ENCODE measurements at regions not wholly inside any gene's neighbourhood (a gene's known extent, or its start where the extent isn't known, plus 50 kb on each side); places are given as distances from the start of the nearest gene placed in this dataset.
A peak's percentile ranks its signal among the peaks of the same experiment; 100 is the strongest.

GRCh38 chr9:129458155-129458661 is 162.7 kb downstream of the C9orf50 start:
- H3K4me1 ChIP-seq = peaks cover 9 to 42% (median 35%) of the 10 kb centered on the region in 12 donors
- peak overlapping the region in 11 of 12 donors; percentile 67 to 100 (median 86) for H3K27ac ChIP-seq
- no peak overlapping the region for H3K4me3 ChIP-seq
- WGBS, 4 donors = 38 to 58% (median 48%) methylated on average over 12 to 14 of the region's 14 CpGs
- no peaks in the 10 kb centered on the region for H3K36me3 ChIP-seq
- TF ChIP-seq CTCF (IDR thresholded peaks at IDR 0.05) (no peak), POLR2A (IDR thresholded peaks at IDR 0.05) (no peak)
- no peaks in the 10 kb centered on the region for H3K9me3 ChIP-seq
- no peaks in the 10 kb centered on the region for H3K27me3 ChIP-seq
- peak in 1 of 4 donors; percentile 2 for ATAC-seq
- DNase-seq = peak in 3 of 5 donors; percentile 49 to 74 (median 54)
- intact Hi-C loops (cut with DNase I) = loop anchor here in 3 of 10 donors (2.0 to 5.0 kb wide), 3 partner anchors 19 to 41 kb away; no protein-coding TSS in a partner anchor

GRCh38 chr9:129457325-129457779 is 163.5 kb downstream of the C9orf50 start:
- intact Hi-C loops (cut with DNase I) = loop anchor here in 2 of 10 donors (5.0 kb wide), 1 partner anchor 40 kb away; no protein-coding TSS in a partner anchor
- WGBS, 4 donors = 95 to 97% (median 97%) methylated on average over 6 of the region's 6 CpGs
- H3K4me3 ChIP-seq = no peak overlapping the region

GRCh38 chr9:129456549-129457324 is 164.2 kb downstream of the C9orf50 start:
- H3K9me3 ChIP-seq = no peaks in the 10 kb centered on the region
- H3K27ac ChIP-seq = no peak overlapping the region
- DNase-seq (no peak), ATAC-seq (no peak)
- H3K27me3 ChIP-seq = no peaks in the 10 kb centered on the region
- H3K4me1 ChIP-seq = peaks cover 9 to 44% (median 39%) of the 10 kb centered on the region in 12 donors
- no peaks in the 10 kb centered on the region for H3K36me3 ChIP-seq
- TF ChIP-seq CTCF (IDR thresholded peaks at IDR 0.05) (no peak), POLR2A (IDR thresholded peaks at IDR 0.05) (no peak)
- intact Hi-C loops (cut with DNase I) = loop anchor here in 2 of 10 donors (5.0 kb wide), 1 partner anchor 39 kb away; no protein-coding TSS in a partner anchor
- 94 to 97% (median 95%) methylated on average over 3 of the region's 3 CpGs for WGBS, 4 donors
- no peak overlapping the region for H3K4me3 ChIP-seq

More at GRCh38 chr9:129457325-129457779, 163.5 kb downstream of the C9orf50 start:
- ATAC-seq = no peak
- no peak for DNase-seq
- no peaks in the 10 kb centered on the region for H3K36me3 ChIP-seq
- no peaks in the 10 kb centered on the region for H3K9me3 ChIP-seq
- H3K4me1 ChIP-seq = peaks cover 9 to 42% (median 36%) of the 10 kb centered on the region in 12 donors
- H3K27me3 ChIP-seq = no peaks in the 10 kb centered on the region
- no peak overlapping the region for H3K27ac ChIP-seq
- no peak for TF ChIP-seq POLR2A (IDR thresholded peaks at IDR 0.05)
- no peak for TF ChIP-seq CTCF (IDR thresholded peaks at IDR 0.05)

Measured in heart left ventricle (tissue), 16 donors.